GM10266 (cell line): ENCODE measurements at regions not wholly inside any gene's neighbourhood (a gene's known extent, or its start where the extent isn't known, plus 50 kb on each side); places are given as distances from the start of the nearest gene placed in this dataset.

Experiments used
- DNase-seq: peaks from one replicate; pipeline ENCODE4 v3.0.0; 2012; ENCODE audit errors: extremely low spot score
- CTCF ChIP-seq: IDR thresholded peaks from 2 replicates; pipeline ENCODE4 v1.5.1; 2012; ENCODE audit warnings: mild to moderate bottlenecking, low read depth; ENCODE audit not compliant: control insufficient read depth, insufficient read depth; ENCODE audit errors: missing control alignments

GRCh38 chr1:95990033-95990432 lies 731.6 kb upstream of the PTBP2 start:
- TF ChIP-seq CTCF, result no peak
- DNase-seq, result no peak

GRCh38 chr1:95991787-95992520 lies 729.6 kb upstream of the PTBP2 start:
- no peak for TF ChIP-seq CTCF

GRCh38 chr1:95994643-95995042 lies 726.9 kb upstream of the PTBP2 start:
- DNase-seq, result no peak
- no peak for TF ChIP-seq CTCF

More at GRCh38 chr1:95991787-95992520, 729.6 kb upstream of the PTBP2 start:
- no peak for DNase-seq

- no peak for TF ChIP-seq CTCF
- no peak for DNase-seq
These were observed 719.4 kb upstream of the PTBP2 start for GRCh38 chr1:96002201-96002600.

- DNase-seq, result no peak
- TF ChIP-seq CTCF, result no peak
These were observed 718.3 kb upstream of the PTBP2 start for GRCh38 chr1:96002969-96003964.

- TF ChIP-seq CTCF, result no peak
- no peak for DNase-seq
These were observed 711.7 kb upstream of the PTBP2 start for GRCh38 chr1:96009831-96010434.

- no peak for TF ChIP-seq CTCF
- DNase-seq, result no peak
These were observed 710.0 kb upstream of the PTBP2 start for GRCh38 chr1:96011606-96012005.
